Left renal cortex interstitium (tissue), 4 donors: ENCODE measurements at regions not wholly inside any gene's neighbourhood (a gene's known extent, or its start where the extent isn't known, plus 50 kb on each side); places are given as distances from the start of the nearest gene placed in this dataset.
"Not testable (repeated sequence)": the region's sequence is repeated elsewhere in the genome, so short reads cannot be mapped to it uniquely, and the experiment has no call there.

ENCODE experiments used
- DNase-seq, 4 donors: peaks; one replicate each; pipeline ENCODE4 v3.0.0-alpha.2; 2013; ENCODE audit warnings: low read depth in 4 of 4, low spot score in 2 of 4, missing footprints in 1 of 4

DNA sequence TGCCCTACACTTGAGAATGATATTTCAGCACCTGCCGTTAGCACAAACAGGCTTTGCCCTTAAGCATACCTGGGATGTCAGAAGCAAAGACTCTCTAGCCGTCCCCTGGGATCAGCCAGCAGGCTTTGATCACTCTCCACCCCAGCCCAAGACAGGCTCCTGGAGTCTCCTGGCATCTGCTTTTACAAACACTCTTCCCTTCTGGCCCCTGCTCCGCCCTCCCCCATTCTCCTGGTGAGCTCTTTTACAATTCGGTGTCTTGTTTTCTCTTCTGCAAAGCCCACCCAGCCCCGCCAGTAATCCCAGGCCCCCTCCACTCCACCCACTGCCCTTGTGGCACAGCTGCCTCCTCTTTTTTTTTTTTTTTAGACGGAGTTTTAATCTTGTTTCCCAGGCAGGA lies 50.4 kb downstream of the KATNIP start:
- no peak for DNase-seq

- no peak for DNase-seq
Observed at GRCh38 chr16:27602103-27602502, 52.2 kb downstream of the KATNIP start.

- not testable (repeated sequence) for DNase-seq
Observed at GRCh38 chr16:27605500-27606106, 55.7 kb downstream of the KATNIP start.

GRCh38 chr16:27611340-27611739 lies 61.4 kb downstream of the KATNIP start:
- no peak for DNase-seq

DNA sequence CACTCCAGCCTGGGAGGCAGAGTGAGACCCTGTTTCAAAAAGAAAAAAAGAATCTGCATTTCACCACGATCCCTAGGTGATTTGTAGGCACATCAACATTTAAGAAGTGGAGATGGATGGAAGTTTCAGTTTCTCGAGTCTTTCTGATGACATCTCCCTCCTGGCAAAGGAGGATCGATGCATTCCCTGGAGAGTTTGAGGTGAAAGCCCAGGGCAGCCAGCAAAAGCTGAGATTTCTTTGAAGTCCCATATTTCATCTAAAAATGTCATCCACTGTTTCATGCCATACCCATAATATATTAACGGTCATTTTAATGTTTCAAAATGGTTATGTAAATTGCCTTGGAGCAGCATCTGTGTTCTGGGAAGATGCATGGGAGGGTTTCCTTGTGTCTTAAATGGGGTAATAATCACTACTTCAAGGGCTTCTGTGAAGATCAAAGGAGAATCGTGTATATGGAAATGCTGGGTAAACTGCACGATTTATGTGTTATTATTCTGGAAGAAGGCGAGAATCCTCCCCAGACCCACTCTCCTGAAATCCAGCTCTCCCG lies 63.4 kb downstream of the KATNIP start:
- DNase-seq = no peak

DNA sequence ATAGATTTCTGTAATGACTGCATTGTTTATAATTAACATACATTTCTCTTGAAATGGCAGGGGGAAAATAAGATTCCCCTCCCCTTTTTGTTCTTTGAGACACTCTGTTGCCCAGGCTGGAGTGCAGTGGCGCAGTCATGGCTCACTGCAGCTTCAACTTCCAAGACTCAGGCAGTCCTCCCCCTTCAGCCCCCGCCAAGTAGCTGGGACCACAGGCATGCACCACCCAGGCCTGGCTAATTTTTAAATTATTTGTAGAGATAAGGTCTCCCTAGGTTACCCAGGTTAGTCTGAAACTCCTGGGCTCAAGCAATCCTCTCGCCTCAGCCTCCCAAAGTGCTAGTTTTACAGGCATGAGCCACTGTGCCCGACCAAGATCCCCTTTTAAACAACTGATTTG lies 67.7 kb downstream of the KATNIP start:
- no peak for DNase-seq

DNA sequence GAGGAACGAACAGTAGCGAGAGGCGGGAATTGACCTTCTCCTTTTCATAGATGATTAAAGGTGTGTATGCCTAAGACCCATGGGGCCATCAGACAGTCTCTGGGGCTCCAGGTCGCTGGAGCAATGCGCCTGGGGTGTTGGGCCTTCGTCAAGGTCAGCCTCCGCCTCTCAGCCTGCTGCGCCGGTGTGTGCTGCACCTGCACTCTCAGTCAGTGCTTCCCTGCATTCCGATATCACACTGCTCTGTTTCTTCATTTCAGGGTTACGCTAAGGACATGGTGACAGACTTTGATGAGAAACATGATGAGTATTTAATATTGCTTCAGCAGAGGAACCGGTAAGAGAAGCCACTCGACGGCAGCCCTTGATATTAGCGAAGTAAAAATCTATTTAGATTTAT lies 68.2 kb downstream of the KATNIP start:
- DNase-seq = no peak

DNA sequence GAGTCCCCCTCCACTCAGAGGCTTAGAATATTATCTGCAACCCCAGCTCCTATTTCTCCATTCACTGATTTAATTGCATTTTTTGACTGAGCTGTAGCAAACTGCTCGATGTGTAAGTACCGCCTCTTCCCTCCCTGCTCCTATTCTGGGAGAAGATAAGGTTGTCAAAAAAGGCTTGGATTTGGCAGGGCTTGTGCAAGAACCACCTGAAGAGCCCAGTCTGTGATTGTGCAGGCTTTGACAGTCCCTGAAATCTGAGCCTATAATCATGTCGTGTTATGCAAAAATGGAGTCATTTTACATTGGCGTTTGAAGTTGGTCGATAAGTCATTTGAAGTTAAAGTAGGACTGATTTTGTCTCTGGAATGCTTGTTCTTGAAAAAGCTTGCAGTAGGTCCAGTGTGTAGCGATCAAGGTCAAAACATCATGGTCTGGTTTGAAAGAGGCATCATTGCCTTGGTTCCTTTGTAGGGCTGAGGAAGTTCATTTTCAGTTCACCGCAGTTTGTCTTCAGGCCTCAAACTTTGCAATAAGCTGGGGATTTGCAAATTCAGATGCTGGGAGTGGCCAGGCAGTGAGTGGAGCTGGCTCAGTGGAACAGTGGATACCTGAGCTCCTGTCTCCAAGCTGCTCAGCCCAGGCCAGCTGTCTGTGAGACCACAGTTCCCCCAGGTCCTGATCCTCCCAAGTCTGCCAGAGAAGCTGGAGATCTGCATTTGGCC lies 68.8 kb downstream of the KATNIP start:
- DNase-seq = no peak

GRCh38 chr16:27620541-27620940 lies 70.6 kb downstream of the KATNIP start:
- no peak for DNase-seq

- no peak for DNase-seq
Observed at GRCh38 chr16:27624154-27625049, 74.5 kb downstream of the KATNIP start.

GRCh38 chr16:27625050-27625697 lies 75.2 kb downstream of the KATNIP start:
- no peak for DNase-seq

- DNase-seq = no peak
Observed at GRCh38 chr16:27627136-27627535, 77.2 kb downstream of the KATNIP start.

DNA sequence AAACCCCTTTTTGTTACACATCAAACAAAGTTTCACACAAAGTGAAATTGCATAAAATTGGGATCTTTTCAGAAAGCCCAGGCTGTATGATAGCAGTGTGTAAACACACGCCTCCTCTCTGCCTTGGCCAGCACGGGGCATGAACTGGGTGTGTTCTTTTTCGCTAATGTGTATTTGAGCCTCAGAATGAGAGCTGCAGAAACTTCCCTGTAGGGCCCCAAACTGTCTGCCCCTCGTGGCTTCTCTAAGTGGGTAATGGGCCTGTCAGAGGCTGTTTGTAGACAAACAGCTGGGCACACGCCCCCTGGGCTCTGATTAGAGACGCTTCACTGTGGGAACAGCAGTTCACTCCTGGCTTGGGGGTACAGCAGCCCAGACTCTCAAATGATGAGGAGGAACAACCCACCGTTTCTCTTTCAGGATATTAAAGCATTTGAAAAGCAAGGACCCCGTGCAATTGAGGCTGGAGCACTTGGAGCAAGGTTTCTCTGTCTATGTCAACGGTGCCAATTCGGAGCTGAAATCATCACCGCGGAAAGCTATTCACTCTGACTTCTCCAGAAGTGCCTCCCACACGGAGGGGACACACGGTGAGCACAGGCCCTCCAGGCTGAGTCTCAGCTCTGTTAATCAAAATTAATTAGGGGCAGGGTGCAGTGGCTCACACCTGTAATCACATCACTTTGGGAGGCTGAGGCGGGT lies 78.4 kb downstream of the KATNIP start:
- no peak for DNase-seq

DNA sequence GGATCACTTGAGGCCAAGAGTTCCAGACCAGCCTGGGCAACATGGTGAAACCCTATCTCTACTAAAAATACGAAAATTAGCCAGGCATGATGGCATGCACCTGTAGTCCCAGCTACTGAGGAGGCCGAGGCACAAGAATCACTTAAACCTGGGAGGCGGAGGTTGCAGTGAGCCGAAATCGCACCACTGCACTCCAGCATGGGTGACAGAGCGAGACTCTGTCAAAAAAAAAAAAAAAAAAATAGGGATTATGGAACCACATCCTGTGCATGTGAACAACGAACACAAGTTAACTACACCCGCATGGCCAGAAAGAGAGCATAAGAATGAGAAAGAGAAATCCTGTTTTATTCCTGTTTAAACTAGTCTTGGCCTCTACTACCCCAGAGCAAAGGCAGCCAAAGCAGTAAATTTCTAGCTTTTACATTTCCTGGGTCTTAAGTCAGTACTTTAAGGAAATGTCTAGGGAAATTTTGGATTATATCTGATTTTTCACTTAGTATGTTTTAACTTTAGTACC lies 79.1 kb downstream of the KATNIP start:
- not testable (repeated sequence) for DNase-seq

GRCh38 chr16:27632216-27632615 lies 82.3 kb downstream of the KATNIP start:
- DNase-seq = no peak

DNA sequence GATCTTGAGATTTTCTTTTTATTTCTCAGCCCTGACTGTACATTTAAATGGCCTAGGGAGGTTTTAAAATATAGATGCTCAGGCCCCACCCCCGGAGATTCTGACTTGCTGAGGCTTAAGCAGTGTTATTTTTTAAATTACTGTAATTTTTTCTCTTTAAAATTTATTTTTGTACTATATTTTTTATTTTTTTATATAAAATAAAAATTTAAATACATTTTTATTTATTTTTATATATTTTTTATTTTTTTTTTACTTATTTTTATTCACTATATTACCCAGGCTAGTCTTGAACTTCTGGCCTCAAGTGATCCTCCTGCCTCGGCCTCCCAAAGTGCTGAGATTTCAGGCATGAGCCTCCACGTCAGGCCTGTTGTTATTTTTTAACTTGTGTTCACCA lies 83.3 kb downstream of the KATNIP start:
- DNase-seq = no peak

GRCh38 chr16:27633721-27634120 lies 83.8 kb downstream of the KATNIP start:
- no peak for DNase-seq

GRCh38 chr16:27634779-27635178 lies 84.8 kb downstream of the KATNIP start:
- no peak for DNase-seq

GRCh38 chr16:27636453-27637240 lies 86.7 kb downstream of the KATNIP start:
- no peak for DNase-seq
